GM12874 (cell line): ENCODE measurements at regions not wholly inside any gene's neighbourhood (a gene's known extent, or its start where the extent isn't known, plus 50 kb on each side); places are given as distances from the start of the nearest gene placed in this dataset.

Experiments
- TF ChIP-seq, protein P1 (sequence below): IDR thresholded peaks from 2 replicates; pipeline ENCODE4 v1.5.1; 2011; ENCODE audit warnings: low read depth, mild to moderate bottlenecking, control low read depth, low read length, moderate library complexity; ENCODE audit not compliant: insufficient read depth

DNA sequence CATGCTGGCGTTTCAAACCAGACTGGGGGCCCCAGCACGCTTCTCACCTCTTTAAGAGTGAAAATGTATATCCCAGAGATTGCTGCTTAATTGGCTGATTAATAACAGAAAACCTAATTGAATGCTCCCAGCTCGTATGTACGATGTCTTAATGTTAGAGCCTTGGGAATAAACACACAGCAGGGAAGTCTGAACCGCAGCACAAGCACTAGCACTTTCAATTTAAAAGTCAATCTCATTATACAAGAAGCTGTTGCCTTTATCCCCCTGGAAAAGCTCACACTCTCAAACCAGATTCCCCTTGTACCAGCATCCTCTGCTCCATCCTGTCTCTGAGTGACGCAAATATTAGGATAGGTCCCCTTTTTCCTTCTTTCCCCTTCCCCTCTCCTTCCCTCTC is 449.1 kb downstream of the MN1 start:
- TF ChIP-seq, protein P1, sequence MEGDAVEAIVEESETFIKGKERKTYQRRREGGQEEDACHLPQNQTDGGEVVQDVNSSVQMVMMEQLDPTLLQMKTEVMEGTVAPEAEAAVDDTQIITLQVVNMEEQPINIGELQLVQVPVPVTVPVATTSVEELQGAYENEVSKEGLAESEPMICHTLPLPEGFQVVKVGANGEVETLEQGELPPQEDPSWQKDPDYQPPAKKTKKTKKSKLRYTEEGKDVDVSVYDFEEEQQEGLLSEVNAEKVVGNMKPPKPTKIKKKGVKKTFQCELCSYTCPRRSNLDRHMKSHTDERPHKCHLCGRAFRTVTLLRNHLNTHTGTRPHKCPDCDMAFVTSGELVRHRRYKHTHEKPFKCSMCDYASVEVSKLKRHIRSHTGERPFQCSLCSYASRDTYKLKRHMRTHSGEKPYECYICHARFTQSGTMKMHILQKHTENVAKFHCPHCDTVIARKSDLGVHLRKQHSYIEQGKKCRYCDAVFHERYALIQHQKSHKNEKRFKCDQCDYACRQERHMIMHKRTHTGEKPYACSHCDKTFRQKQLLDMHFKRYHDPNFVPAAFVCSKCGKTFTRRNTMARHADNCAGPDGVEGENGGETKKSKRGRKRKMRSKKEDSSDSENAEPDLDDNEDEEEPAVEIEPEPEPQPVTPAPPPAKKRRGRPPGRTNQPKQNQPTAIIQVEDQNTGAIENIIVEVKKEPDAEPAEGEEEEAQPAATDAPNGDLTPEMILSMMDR, result no peak

DNA sequence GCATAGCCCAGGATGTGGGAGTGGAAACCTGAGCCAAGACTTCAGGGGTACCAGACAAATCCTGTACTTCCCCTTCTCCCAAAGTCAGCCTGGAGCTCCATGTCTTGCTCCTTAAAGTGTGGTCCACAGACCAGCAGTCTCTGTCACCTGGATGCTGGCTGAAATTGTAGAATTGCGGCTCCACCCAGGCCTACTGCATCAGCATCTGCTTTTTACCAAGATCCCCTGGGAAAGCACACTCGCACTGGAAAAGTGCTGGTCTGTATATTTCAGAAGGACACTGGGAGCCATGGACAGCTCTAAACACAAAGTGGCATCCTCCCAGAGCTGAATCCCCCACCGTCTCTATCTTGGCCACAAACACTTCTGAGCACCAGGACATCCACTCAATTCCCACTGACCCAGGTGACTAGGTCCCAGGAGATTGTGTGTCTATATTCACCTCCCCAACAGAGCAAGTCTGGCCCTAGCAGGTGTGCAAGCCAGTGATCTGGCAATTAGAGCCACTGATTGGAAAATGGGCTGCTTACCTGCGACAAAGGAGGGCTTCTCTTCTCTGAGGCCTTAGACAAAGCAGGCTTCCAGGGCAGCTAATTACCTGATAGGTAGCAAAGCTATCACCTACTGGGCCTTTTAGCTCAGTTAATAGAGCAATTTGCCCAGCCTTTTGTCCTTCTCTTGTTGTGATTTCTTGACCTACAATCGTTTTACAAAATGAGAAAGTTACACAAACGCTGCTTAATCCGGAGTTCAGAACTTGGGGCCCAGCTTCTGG is 443.3 kb downstream of the MN1 start:
- TF ChIP-seq, protein P1, result no peak

DNA sequence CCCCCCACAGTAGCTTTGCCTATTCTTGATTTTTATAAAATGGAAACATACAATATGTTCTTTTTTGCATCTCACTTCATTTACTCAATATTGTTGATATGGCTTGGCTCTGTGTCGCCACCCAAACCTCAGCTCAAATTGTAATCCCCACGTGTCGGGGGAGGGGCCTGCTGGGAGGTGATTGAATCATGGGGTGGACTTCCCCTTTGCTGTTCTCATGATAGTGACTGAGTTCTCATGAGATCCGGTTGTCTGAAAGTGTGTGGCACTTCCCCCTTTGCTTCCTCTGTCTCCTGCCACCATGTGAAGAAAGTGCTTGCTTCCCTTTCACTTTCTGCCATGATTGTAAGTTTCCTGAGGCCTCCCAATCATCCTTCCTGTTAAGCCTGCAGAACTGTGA is 431.3 kb downstream of the MN1 start:
- TF ChIP-seq, protein P1, result no peak

DNA sequence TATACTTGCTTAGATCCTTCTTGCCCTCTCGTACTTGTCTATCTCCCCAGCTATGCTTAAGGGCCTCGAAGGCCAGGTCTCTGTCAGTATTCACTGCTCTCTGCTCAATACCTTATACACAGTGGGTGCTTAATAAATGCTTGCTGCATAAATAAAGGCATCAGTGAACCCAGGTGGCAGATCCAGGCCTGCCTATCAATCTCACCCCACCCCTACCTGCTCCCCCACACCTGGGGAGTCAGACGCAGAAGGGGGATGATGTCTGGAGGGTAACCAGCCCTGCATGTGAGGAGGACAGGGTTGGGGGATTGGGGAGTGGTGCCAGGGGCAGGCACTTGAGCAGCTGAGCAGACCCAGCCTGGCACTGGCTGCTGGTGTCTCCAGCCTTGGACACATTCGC is 430.6 kb downstream of the MN1 start:
- TF ChIP-seq, protein P1, result no peak

DNA sequence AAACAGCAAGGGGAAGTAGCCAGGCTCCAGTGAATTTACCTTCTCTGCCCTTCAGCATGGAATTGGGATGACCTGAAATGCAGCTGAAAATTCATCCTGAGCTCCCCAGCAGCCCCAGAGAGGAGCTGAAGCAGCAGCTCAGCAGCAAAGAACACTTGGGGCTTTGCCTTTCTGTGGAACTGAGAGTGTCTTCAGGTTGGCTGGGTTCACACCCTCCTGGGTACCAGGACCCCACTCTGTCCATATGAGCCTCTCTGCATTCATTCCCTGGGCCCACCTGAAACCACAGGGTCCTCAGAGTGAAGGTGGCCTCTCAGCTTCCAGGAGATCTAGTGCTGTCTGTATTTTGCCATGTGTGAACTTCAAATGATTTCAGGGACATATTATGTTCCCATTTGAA is 429.2 kb downstream of the MN1 start:
- TF ChIP-seq, protein P1, result no peak

DNA sequence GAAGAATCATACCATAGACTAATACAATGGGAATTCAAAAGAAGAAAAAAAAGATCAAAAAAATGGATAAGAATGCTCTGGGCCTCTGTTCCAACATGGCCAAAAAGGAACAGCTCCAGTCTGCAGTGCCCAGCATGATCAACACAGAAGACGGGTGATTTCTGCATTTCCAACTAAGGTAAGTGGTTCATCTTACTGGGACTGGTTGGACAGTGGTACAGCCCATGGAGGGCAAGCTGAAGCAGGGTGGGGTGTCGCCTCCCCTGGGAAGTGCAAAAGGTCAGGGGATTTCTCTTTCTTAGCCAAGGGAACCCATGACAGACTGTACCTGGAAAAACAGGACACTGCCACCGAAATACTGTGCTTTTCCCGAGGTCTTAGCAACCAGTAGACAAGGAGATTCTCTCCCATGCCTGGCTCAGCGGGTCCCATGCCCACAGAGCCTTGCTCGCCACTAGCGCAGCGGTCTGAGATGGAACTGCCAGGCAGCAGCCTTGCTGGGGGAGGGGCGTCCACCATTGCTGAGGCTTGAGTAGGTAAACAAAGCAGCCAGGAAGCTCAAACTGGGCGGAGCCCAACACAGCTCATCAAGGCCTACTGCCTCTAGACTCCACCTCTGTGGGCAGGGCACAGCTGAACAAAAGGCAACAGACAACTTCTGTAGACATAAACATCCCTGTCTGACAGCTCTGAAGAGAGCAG is 428.4 kb downstream of the MN1 start:
- TF ChIP-seq, protein P1, result no peak

DNA sequence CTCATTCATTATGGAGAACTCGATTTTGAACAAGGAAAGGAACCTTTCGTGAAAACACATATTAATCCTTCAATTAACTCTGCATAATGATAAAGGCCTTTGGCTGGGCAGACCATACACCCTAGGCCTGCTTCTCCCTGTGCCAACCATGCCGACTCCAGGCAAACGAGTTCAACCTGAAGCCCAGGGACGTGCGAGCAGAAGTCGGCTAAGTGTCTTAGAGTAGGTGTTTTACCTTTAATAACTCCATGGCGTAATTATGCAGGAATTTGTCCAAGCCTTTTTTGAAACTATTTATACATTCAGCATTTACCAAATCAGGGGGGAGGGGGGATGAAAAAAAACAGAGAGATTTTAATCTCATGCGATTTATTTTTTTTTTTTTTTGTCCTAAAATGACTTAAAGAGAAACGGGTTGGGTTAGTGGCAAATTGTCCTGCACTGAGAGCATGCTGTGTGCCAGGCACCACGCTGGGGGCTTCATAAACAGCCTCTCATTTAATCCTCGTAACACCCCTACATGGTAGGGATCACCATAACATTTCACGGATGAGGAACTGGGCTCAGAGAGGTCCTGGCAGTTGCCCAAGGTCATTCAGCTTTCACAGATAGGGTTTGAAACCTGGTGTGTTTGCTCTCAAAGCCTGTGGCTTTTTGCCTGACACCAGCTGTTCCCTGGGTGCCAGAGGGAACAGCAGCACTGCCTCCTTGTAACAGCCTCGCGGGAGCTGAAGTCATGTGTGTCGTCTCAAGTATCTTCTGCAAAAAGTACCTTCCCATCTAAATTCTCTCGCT is 423.9 kb downstream of the MN1 start:
- TF ChIP-seq, protein P1, result no peak
